Fibroblast of mammary gland (primary cell): ENCODE measurements at regions not wholly inside any gene's neighbourhood (a gene's known extent, or its start where the extent isn't known, plus 50 kb on each side); places are given as distances from the start of the nearest gene placed in this dataset.

Source experiments
- DNase-seq: peaks from one replicate; pipeline ENCODE4 v3.0.0-alpha.2; 2010; ENCODE audit warnings: low read depth
- H3K4me3 ChIP-seq: 2 replicates; pipeline ENCODE4 v1.5.1; 2011; ENCODE audit warnings: low read depth, mild to moderate bottlenecking, low read length, moderate library complexity; ENCODE audit not compliant: control insufficient read depth
- TF ChIP-seq, protein P1 (sequence below): conservative IDR thresholded peaks from 2 replicates; pipeline ENCODE4 v1.5.1; 2011; ENCODE audit warnings: low read depth, low read length, inconsistent platforms; ENCODE audit not compliant: control insufficient read depth, insufficient read depth

GRCh38 chr1:232699814-232700213 is 69.9 kb upstream of the SIPA1L2 start:
- TF ChIP-seq, protein P1, sequence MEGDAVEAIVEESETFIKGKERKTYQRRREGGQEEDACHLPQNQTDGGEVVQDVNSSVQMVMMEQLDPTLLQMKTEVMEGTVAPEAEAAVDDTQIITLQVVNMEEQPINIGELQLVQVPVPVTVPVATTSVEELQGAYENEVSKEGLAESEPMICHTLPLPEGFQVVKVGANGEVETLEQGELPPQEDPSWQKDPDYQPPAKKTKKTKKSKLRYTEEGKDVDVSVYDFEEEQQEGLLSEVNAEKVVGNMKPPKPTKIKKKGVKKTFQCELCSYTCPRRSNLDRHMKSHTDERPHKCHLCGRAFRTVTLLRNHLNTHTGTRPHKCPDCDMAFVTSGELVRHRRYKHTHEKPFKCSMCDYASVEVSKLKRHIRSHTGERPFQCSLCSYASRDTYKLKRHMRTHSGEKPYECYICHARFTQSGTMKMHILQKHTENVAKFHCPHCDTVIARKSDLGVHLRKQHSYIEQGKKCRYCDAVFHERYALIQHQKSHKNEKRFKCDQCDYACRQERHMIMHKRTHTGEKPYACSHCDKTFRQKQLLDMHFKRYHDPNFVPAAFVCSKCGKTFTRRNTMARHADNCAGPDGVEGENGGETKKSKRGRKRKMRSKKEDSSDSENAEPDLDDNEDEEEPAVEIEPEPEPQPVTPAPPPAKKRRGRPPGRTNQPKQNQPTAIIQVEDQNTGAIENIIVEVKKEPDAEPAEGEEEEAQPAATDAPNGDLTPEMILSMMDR: no peak
- no peak overlapping the region for H3K4me3 ChIP-seq
- DNase-seq: no peak

- no peak for DNase-seq
- no peak overlapping the region for H3K4me3 ChIP-seq
- TF ChIP-seq, protein P1: no peak
These were observed 73.0 kb upstream of the SIPA1L2 start for GRCh38 chr1:232702911-232703310.

DNA sequence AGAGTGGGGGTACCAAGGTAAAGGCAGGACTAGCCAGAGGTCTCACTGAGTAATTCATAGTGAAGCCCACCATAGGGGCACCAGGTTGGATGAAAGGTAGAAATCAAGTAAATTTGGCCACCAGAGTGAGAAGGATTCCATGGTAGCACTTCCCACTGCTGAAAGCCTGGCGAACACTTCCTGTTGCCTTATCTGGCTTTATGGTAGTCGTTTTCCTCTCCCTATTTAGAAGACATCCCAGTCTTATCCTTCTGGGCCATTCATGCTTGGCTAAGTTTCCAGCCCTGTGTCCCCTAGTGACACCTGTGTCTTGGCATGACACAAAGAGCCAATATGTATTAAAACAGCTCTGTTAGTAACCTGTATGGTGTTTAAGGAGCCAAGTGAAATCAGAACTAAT is 74.3 kb upstream of the SIPA1L2 start:
- no peak overlapping the region for H3K4me3 ChIP-seq
- no peak for DNase-seq
- TF ChIP-seq, protein P1: no peak

DNA sequence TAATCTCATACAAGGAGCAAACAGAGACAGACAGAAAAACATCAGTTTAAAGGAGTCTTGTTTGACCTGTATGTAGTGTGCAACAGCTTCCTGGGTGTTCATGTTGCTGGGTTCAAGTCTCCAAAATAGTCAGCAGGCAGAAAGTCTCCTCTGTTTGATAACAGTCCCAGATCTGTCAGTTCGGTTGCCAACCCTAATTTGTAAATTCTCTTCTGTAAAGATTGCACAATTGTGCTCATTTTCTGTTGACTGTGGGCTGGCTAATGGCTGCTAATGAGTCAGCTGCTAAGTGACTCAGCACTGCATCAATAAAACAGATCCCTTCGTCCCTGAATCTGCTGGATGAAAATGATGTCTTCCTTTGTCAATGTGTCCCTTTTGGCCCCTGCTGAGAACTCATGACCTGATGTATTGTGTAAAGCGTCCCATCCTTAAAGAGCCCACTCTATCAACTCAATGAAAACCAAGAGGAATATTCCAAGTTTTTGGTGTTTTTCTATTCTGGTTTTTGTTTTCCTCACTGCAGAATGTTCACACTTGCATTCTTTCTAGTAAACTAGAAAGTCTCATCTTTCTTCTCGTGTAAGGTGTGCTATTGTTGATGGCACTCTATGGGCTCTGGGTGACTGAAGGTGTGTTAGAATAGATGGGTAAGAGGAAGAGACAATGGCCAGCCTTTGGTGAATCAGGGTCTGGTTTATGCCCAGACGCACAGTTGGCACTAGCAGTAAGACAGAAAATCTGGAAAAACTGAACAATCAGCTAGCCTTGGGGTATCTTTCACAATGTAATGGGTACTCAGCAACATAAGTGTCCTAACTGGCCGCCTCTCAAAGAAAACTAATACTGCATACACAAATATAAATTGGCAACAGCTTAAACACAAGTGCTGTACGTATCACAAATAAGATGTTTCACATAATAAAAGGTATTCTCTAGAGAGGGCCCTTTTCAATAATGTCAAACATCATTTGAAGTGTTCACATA is 75.1 kb upstream of the SIPA1L2 start:
- TF ChIP-seq, protein P1: no peak
- DNase-seq: peak; percentile 96
- no peak overlapping the region for H3K4me3 ChIP-seq

GRCh38 chr1:232705815-232706575 is 76.1 kb upstream of the SIPA1L2 start:
- peak; percentile 33 for DNase-seq
- no peak overlapping the region for H3K4me3 ChIP-seq
- TF ChIP-seq, protein P1: no peak

GRCh38 chr1:232707142-232707541 is 77.2 kb upstream of the SIPA1L2 start:
- H3K4me3 ChIP-seq: no peak overlapping the region
- TF ChIP-seq, protein P1: no peak
- no peak for DNase-seq
